Neural progenitor cell (in vitro differentiated cells): ENCODE measurements at regions not wholly inside any gene's neighbourhood (a gene's known extent, or its start where the extent isn't known, plus 50 kb on each side); places are given as distances from the start of the nearest gene placed in this dataset.
"Not testable (repeated sequence)": the region's sequence is repeated elsewhere in the genome, so short reads cannot be mapped to it uniquely, and the experiment has no call there.

Experiments used
- DNase-seq: peaks from one replicate; pipeline ENCODE4 v3.0.0-alpha.2; 2016; ENCODE audit warnings: low spot score
- H2AFZ ChIP-seq: fragments of 200-600 bp; sonication (generic); replicated peaks from 2 replicates; pipeline ENCODE4 v1.6.1; 2016; ENCODE audit warnings: antibody characterized with exemption
- H3F3A ChIP-seq: fragments of 200-600 bp; sonication (generic); 2 replicates; pipeline ENCODE4 v1.6.1; 2016; ENCODE audit warnings: antibody characterized with exemption, low read depth
- H3K27ac ChIP-seq: fragments of 200-600 bp; sonication (generic); 2 replicates; pipeline ENCODE4 v1.5.1; 2016; ENCODE audit warnings: mild to moderate bottlenecking
- H3K27me3 ChIP-seq: fragments of 200-600 bp; sonication (generic); 2 replicates; pipeline ENCODE4 v1.6.1; 2016; ENCODE audit warnings: mild to moderate bottlenecking, moderate library complexity
- H3K36me3 ChIP-seq: fragments of 200-600 bp; sonication (generic); 2 replicates; pipeline ENCODE4 v1.5.1; 2016
- H3K4me1 ChIP-seq: fragments of 200-600 bp; sonication (generic); 2 replicates; pipeline ENCODE4 v1.6.1; 2016; ENCODE audit warnings: mixed run types
- H3K4me2 ChIP-seq: fragments of 200-600 bp; sonication (generic); 2 replicates; pipeline ENCODE4 v1.6.1; 2016
- H3K4me3 ChIP-seq: fragments of 200-600 bp; sonication (generic); 2 replicates; pipeline ENCODE4 v1.5.1; 2016
- H3K79me2 ChIP-seq: fragments of 200-600 bp; sonication (generic); 2 replicates; pipeline ENCODE4 v1.6.1; 2016; ENCODE audit warnings: low read depth
- H3K9ac ChIP-seq: fragments of 200-600 bp; sonication (generic); 2 replicates; pipeline ENCODE4 v1.6.1; 2016
- H3K9me3 ChIP-seq: fragments of 200-600 bp; sonication (generic); 2 replicates; pipeline ENCODE4 v1.5.1; 2016; ENCODE audit warnings: low read depth
- H4K20me1 ChIP-seq: fragments of 200-600 bp; sonication (generic); 2 replicates; pipeline ENCODE4 v1.6.1; 2016; ENCODE audit warnings: low read depth
- H3K27ac Mint-ChIP-seq: 3 replicates; pipeline ENCODE4 v1.8.0; 2021; ENCODE audit warnings: mixed read lengths
- H3K27me3 Mint-ChIP-seq: 2 replicates; pipeline ENCODE4 v1.8.0; 2022; ENCODE audit warnings: low read depth, mild to moderate bottlenecking, inconsistent platforms, moderate library complexity, mixed read lengths; ENCODE audit not compliant: insufficient read depth
- H3K36me3 Mint-ChIP-seq: 3 replicates; pipeline ENCODE4 v1.8.0; 2021; ENCODE audit warnings: mixed read lengths
- H3K4me1 Mint-ChIP-seq: 3 replicates; pipeline ENCODE4 v1.8.0; 2021; ENCODE audit warnings: mixed read lengths
- H3K4me3 Mint-ChIP-seq: 3 replicates; pipeline ENCODE4 v1.8.0; 2021; ENCODE audit warnings: mild to moderate bottlenecking, moderate library complexity, mixed read lengths
- H3K9me3 Mint-ChIP-seq: 3 replicates; pipeline ENCODE4 v1.8.0; 2020; ENCODE audit warnings: mixed read lengths
- EZH2 ChIP-seq: fragments of 200-600 bp; sonication (generic); IDR thresholded peaks from 2 replicates; pipeline ENCODE4 v1.6.1; 2017; ENCODE audit warnings: antibody characterized with exemption, mild to moderate bottlenecking, moderate library complexity
- EZH2phosphoT487 ChIP-seq: fragments of 200-600 bp; sonication (generic); IDR thresholded peaks from 2 replicates; pipeline ENCODE4 v1.6.1; 2017; ENCODE audit warnings: antibody characterized with exemption
- TF ChIP-seq, protein P1 (sequence below): fragments of 200-600 bp; sonication (generic); IDR thresholded peaks from 2 replicates; pipeline ENCODE4 v1.5.1; 2017; ENCODE audit warnings: antibody characterized with exemption, mild to moderate bottlenecking

DNA sequence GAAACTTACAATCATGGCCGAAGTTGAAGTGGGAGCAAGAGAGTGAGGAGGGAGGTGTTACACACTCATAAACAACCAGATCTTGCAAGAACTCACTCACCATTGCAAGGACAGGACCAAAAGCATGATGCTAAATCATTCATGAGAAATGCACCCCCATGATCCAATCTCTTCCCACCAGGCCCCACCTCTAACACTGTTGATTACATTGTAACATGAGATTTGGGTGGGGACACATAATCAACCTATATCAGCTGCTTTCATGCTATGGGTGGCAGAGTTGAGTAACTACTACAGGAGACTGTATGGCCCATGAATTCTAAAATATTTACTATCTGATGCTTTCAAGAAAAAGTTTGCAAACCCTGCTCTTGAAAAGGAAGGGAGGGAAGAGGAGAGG lies 155.1 kb downstream of the DEFB131A start:
- peaks cover 7% of the 10 kb centered on the region for H3F3A ChIP-seq
- TF ChIP-seq EZH2phosphoT487 = no peak
- no peak overlapping the region for H3K27ac Mint-ChIP-seq
- H3K36me3 ChIP-seq = no peaks in the 10 kb centered on the region
- H3K4me3 ChIP-seq = no peak overlapping the region
- H3K4me1 Mint-ChIP-seq = peaks cover 38% of the 10 kb centered on the region
- peaks cover 12% of the 10 kb centered on the region for H3K9me3 Mint-ChIP-seq
- peaks cover 4% of the 10 kb centered on the region for H3K36me3 Mint-ChIP-seq
- no peak overlapping the region for H3K9ac ChIP-seq
- H3K4me3 Mint-ChIP-seq = no peak overlapping the region
- no peak overlapping the region for H3K4me2 ChIP-seq
- H3K79me2 ChIP-seq = no peaks in the 10 kb centered on the region
- no peak overlapping the region for H2AFZ ChIP-seq
- no peak overlapping the region for H3K27ac ChIP-seq
- H3K27me3 Mint-ChIP-seq = peaks cover 8% of the 10 kb centered on the region
- no peaks in the 10 kb centered on the region for H3K27me3 ChIP-seq
- no peak for DNase-seq
- no peaks in the 10 kb centered on the region for H4K20me1 ChIP-seq
- no peaks in the 10 kb centered on the region for H3K9me3 ChIP-seq
- H3K4me1 ChIP-seq = peaks cover 4% of the 10 kb centered on the region

DNA sequence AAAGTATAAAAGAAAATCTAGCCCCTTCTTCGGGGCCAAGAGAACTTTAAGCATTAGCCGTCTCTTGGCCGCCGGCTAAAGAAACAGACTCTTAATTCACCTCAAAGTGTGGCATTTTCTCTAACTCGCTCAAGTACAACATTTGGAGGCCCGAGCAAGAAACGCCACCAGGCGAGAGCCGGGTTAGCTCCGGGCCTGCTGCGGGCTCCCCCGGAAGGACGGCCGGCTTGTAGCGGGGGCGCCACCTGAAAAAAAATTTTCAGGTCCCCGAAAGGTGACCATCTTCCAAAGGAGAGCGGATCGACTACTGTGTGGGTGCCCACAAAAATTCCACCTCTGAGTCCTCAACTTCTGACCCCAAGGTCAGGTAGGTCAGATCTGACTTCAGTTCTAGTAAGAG lies 156.0 kb downstream of the DEFB131A start:
- Mint-ChIP-seq H3K36me3 (peaks cover 4% of the 10 kb centered on the region), H3K27ac (no peak overlapping the region), H3K27me3 (peaks cover 8% of the 10 kb centered on the region), H3K4me3 (no peak overlapping the region), H3K9me3 (peaks cover 10% of the 10 kb centered on the region), H3K4me1 (peaks cover 47% of the 10 kb centered on the region)
- Histone ChIP-seq H3K9ac (no peak overlapping the region), H3K79me2 (no peaks in the 10 kb centered on the region), H3K4me1 (peaks cover 4% of the 10 kb centered on the region), H3F3A (peaks cover 10% of the 10 kb centered on the region), H3K27me3 (no peaks in the 10 kb centered on the region), H3K36me3 (no peaks in the 10 kb centered on the region), H3K4me2 (no peak overlapping the region), H2AFZ (no peak overlapping the region), H3K9me3 (no peaks in the 10 kb centered on the region), H3K27ac (no peak overlapping the region), H4K20me1 (no peaks in the 10 kb centered on the region), H3K4me3 (no peak overlapping the region)
- TF ChIP-seq EZH2 (no peak), EZH2phosphoT487 (no peak)
- TF ChIP-seq, protein P1, sequence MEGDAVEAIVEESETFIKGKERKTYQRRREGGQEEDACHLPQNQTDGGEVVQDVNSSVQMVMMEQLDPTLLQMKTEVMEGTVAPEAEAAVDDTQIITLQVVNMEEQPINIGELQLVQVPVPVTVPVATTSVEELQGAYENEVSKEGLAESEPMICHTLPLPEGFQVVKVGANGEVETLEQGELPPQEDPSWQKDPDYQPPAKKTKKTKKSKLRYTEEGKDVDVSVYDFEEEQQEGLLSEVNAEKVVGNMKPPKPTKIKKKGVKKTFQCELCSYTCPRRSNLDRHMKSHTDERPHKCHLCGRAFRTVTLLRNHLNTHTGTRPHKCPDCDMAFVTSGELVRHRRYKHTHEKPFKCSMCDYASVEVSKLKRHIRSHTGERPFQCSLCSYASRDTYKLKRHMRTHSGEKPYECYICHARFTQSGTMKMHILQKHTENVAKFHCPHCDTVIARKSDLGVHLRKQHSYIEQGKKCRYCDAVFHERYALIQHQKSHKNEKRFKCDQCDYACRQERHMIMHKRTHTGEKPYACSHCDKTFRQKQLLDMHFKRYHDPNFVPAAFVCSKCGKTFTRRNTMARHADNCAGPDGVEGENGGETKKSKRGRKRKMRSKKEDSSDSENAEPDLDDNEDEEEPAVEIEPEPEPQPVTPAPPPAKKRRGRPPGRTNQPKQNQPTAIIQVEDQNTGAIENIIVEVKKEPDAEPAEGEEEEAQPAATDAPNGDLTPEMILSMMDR = no peak
- no peak for DNase-seq

DNA sequence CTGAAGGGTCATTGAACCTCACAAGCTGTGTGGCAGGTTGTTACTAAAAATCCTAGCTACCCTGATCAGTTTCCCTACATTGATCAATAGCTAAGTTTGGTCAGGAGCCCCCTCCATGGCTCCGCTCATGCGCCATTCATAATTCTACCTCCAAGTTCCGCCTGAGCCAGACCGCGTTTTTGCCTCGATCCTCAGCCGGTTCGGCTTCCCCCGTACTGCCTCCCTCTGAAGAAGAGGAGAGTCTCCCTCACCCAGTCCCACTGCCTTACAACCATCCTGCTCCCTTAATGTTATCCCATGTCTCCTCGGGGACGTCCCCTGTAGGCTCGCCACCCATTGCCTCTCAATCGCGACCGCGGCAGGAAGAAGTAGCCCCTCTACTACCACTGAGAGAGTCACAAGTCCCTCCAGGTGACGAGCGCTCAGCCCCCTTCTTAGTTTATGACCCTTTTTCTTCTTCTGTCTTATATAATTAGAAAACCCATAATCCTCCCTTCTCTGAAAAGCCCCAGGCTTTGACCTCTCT lies 158.2 kb downstream of the DEFB131A start:
- Histone ChIP-seq H3K4me1 (peaks cover 4% of the 10 kb centered on the region), H4K20me1 (no peaks in the 10 kb centered on the region), H3K4me2 (no peak overlapping the region), H3K27ac (no peak overlapping the region), H3K36me3 (no peaks in the 10 kb centered on the region), H2AFZ (no peak overlapping the region), H3K79me2 (no peaks in the 10 kb centered on the region), H3K9me3 (no peaks in the 10 kb centered on the region), H3K27me3 (no peaks in the 10 kb centered on the region), H3K4me3 (no peak overlapping the region), H3K9ac (no peak overlapping the region), H3F3A (peaks cover 10% of the 10 kb centered on the region)
- peaks cover 49% of the 10 kb centered on the region for H3K4me1 Mint-ChIP-seq
- H3K4me3 Mint-ChIP-seq = no peak overlapping the region
- H3K9me3 Mint-ChIP-seq = peaks cover 6% of the 10 kb centered on the region
- H3K27ac Mint-ChIP-seq = peak overlapping the region; percentile 91
- H3K27me3 Mint-ChIP-seq = peaks cover 7% of the 10 kb centered on the region
- peaks cover 4% of the 10 kb centered on the region for H3K36me3 Mint-ChIP-seq
- no peak for DNase-seq
- TF ChIP-seq EZH2phosphoT487 (no peak), EZH2 (no peak)
- TF ChIP-seq, protein P1 = no peak

DNA sequence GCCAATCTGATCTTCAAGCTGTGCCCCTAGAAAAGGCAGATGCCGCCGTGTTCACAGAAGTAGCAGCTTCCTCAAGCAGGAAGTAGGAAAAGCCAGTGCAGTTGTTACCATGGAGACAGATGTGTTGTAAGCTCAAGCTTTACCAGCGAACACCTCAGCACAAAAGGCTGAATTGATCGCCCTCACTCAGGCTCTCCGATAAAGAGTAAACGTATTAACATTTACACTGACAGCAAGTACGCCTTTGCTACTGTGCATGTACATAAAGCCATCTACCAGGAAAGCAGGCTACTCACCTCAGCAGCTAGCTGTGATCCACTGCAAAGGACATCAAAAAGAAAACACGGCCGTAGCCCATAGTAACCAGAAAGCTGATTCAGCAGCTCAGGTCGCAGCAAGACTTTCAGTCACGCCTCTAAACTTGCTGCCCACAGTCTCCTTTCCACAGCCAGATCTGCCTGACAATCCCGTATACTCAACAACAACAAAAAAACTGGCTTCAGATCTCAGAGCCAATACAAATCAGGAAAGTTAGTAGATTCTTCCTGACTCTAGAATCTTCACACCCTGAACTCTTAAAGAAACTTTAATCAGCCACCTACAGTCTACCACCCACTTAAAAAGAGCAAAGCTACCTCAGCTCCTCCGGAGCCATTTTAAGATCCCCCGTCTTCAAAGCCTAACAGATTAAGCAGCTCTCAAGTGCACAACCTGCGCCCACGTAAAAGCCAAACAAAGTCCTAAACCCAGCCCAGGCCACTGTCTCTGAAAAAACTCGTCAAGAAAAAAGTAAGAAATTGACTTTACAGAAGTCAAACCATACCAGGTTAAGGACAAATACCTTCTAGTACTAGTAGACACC lies 160.0 kb downstream of the DEFB131A start:
- not testable (repeated sequence) for H3K4me3 ChIP-seq, H3K9ac ChIP-seq, H3K9me3 Mint-ChIP-seq, H4K20me1 ChIP-seq, H3K79me2 ChIP-seq, H3K27me3 Mint-ChIP-seq, H3K9me3 ChIP-seq, H3K27ac ChIP-seq, H3F3A ChIP-seq, H3K36me3 ChIP-seq, H3K27me3 ChIP-seq, H3K36me3 Mint-ChIP-seq, H3K4me1 ChIP-seq
- Histone ChIP-seq H3K4me2 (peak overlapping the region; percentile 53), H2AFZ (peak overlapping the region; percentile 7)
- Mint-ChIP-seq H3K27ac (peak overlapping the region; percentile 99), H3K4me3 (peak overlapping the region; percentile 79), H3K4me1 (peaks cover 42% of the 10 kb centered on the region)
- peak; percentile 67 for DNase-seq

DNA sequence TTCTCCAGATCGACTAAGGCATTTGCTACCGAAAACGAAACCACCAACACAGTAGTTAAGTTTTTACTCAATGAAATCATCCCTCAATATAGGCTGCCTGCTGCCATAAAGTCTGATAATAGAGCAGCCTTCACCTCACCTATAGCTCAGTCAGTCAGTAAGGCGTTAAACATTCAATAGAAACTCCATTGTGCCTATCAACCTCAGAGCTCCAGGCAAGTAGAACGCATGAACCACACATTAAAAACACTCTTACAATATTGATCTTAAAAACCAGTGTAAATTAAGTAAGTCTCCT lies 160.6 kb downstream of the DEFB131A start:
- not testable (repeated sequence) for H3K9ac ChIP-seq, H3F3A ChIP-seq, H3K4me3 ChIP-seq, DNase-seq, H3K36me3 ChIP-seq, H2AFZ ChIP-seq, H3K4me1 ChIP-seq, H3K27ac ChIP-seq, H3K9me3 ChIP-seq, H4K20me1 ChIP-seq, H3K27me3 Mint-ChIP-seq, H3K79me2 ChIP-seq, H3K4me3 Mint-ChIP-seq, H3K9me3 Mint-ChIP-seq, H3K27me3 ChIP-seq, H3K36me3 Mint-ChIP-seq, H3K4me2 ChIP-seq
- H3K27ac Mint-ChIP-seq = peak overlapping the region; percentile 99
- H3K4me1 Mint-ChIP-seq = peaks cover 42% of the 10 kb centered on the region
